ENCODE measurements at regions not wholly inside any gene's neighbourhood (a gene's known extent, or its start where the extent isn't known, plus 50 kb on each side); places are given as distances from the start of the nearest gene placed in this dataset.
"Not testable (repeated sequence)": the region's sequence is repeated elsewhere in the genome, so short reads cannot be mapped to it uniquely, and the experiment has no call there.

DNA sequence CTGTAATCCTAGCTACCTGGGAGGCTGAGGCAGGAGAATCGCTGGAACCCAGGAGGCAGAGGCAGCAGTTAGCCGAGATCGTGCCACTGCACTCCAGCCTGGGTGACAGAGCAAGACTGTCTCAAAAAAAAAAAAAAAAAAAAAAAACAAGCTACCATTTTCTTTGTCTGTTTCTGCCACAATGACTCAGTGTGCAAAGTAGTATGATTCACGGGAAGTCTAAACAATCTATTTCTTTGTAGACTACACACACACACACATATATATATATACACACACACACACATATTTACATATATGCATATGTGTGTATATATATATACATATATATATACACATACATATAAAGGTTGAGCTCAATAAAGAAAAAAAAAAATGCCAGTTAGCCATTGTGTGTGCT lies 280.0 kb downstream of the FAM47A start:
- TF ChIP-seq TBP (optimal IDR thresholded peaks at IDR 0.05; ENCODE audit: low read depth, low read length); RCOR1 (IDR thresholded peaks at IDR 0.05; ENCODE audit: borderline replicate concordance in 1 of 2, low read depth in 2 of 2, low read length in 2 of 2); ZNF217 (CRISPR knock-in tag; IDR thresholded peaks at IDR 0.05); MED1 (CRISPR knock-in tag; IDR thresholded peaks at IDR 0.05; ENCODE audit: borderline replicate concordance); TGIF2 (CRISPR knock-in tag; IDR thresholded peaks at IDR 0.05); MTF1 (CRISPR knock-in tag; IDR thresholded peaks at IDR 0.05; ENCODE audit: borderline replicate concordance); FOS (IDR thresholded peaks at IDR 0.05; ENCODE audit: extremely low read depth, insufficient read length); JUN (IDR thresholded peaks at IDR 0.05; ENCODE audit: borderline replicate concordance, low read depth, low read length); JUN (CRISPR knock-in tag; IDR thresholded peaks at IDR 0.05; ENCODE audit: borderline replicate concordance); KLF16 (IDR thresholded peaks at IDR 0.05); CEBPG (CRISPR knock-in tag; IDR thresholded peaks at IDR 0.05); CEBPG (tag; conservative IDR thresholded peaks at IDR 0.05 in 1 of 2, IDR thresholded peaks at IDR 0.05 in 1 of 2); NFE2L1 (tag; IDR thresholded peaks at IDR 0.05; ENCODE audit: borderline replicate concordance, low read depth); NCOR1 (IDR thresholded peaks at IDR 0.05); EZH2 (IDR thresholded peaks at IDR 0.05; ENCODE audit: borderline replicate concordance, low read depth, low read length): not testable (repeated sequence)
- TF ChIP-seq, protein P1, sequence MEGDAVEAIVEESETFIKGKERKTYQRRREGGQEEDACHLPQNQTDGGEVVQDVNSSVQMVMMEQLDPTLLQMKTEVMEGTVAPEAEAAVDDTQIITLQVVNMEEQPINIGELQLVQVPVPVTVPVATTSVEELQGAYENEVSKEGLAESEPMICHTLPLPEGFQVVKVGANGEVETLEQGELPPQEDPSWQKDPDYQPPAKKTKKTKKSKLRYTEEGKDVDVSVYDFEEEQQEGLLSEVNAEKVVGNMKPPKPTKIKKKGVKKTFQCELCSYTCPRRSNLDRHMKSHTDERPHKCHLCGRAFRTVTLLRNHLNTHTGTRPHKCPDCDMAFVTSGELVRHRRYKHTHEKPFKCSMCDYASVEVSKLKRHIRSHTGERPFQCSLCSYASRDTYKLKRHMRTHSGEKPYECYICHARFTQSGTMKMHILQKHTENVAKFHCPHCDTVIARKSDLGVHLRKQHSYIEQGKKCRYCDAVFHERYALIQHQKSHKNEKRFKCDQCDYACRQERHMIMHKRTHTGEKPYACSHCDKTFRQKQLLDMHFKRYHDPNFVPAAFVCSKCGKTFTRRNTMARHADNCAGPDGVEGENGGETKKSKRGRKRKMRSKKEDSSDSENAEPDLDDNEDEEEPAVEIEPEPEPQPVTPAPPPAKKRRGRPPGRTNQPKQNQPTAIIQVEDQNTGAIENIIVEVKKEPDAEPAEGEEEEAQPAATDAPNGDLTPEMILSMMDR (IDR thresholded peaks at IDR 0.05 in 2 of 3, conservative IDR thresholded peaks at IDR 0.05 in 1 of 3; ENCODE audit: insufficient read depth in 2 of 3, low read depth in 1 of 3, low read length in 3 of 3): not testable (repeated sequence)
